ENCODE measurements at regions not wholly inside any gene's neighbourhood (a gene's known extent, or its start where the extent isn't known, plus 50 kb on each side); places are given as distances from the start of the nearest gene placed in this dataset.

- no peak overlapping the region for H3K4me3 ChIP-seq (ENCODE audit: insufficient read depth, low read length, poor library complexity, severe bottlenecking)
- TF ChIP-seq EZH2phosphoT487 (conservative IDR thresholded peaks at IDR 0.05; ENCODE audit: low read length) (no peak), CTCF (IDR thresholded peaks at IDR 0.05; ENCODE audit: insufficient read depth, low read length, poor library complexity, severe bottlenecking) (no peak)
- H3K9me3 ChIP-seq (ENCODE audit: insufficient read depth, low read length), result no peaks in the 10 kb centered on the region
- no peaks in the 10 kb centered on the region for H3K9me2 ChIP-seq (replicated peaks; ENCODE audit: insufficient read depth, low read length)
- no peak overlapping the region for H3K27ac ChIP-seq (ENCODE audit: low read depth, low read length)
- no peak overlapping the region for H3K9ac ChIP-seq (ENCODE audit: low read length)
- no peaks in the 10 kb centered on the region for H3K79me2 ChIP-seq (ENCODE audit: insufficient read depth, low read length)
- no peaks in the 10 kb centered on the region for H3K36me3 ChIP-seq (ENCODE audit: low read length)
- no peaks in the 10 kb centered on the region for H3K27me3 ChIP-seq (ENCODE audit: low read length)
- no peaks in the 10 kb centered on the region for H3F3A ChIP-seq (ENCODE audit: insufficient read depth)
- H3K4me2 ChIP-seq (ENCODE audit: low read depth, low read length, poor library complexity, severe bottlenecking), result no peak overlapping the region
- H2AFZ ChIP-seq (ENCODE audit: low read depth, low read length, severe bottlenecking), result no peak overlapping the region
- H4K20me1 ChIP-seq (ENCODE audit: low read depth, low read length), result no peaks in the 10 kb centered on the region
Observed at GRCh38 chr14:53638966-53639365, 317.7 kb downstream of the BMP4 start.

GRCh38 chr14:53634793-53635192 is 321.8 kb downstream of the BMP4 start:
- Histone ChIP-seq H3K9me3 (ENCODE audit: insufficient read depth, low read length) (no peaks in the 10 kb centered on the region), H3K27me3 (ENCODE audit: low read length) (no peaks in the 10 kb centered on the region), H3K4me2 (ENCODE audit: low read depth, low read length, poor library complexity, severe bottlenecking) (no peak overlapping the region), H2AFZ (ENCODE audit: low read depth, low read length, severe bottlenecking) (no peak overlapping the region), H3F3A (ENCODE audit: insufficient read depth) (no peaks in the 10 kb centered on the region), H3K9me2 (replicated peaks; ENCODE audit: insufficient read depth, low read length) (no peaks in the 10 kb centered on the region), H3K36me3 (ENCODE audit: low read length) (no peaks in the 10 kb centered on the region), H3K79me2 (ENCODE audit: insufficient read depth, low read length) (no peaks in the 10 kb centered on the region), H3K27ac (ENCODE audit: low read depth, low read length) (no peak overlapping the region), H3K4me3 (ENCODE audit: insufficient read depth, low read length, poor library complexity, severe bottlenecking) (no peak overlapping the region), H4K20me1 (ENCODE audit: low read depth, low read length) (no peaks in the 10 kb centered on the region), H3K9ac (ENCODE audit: low read length) (no peak overlapping the region)
- TF ChIP-seq EZH2phosphoT487 (conservative IDR thresholded peaks at IDR 0.05; ENCODE audit: low read length), result no peak

DNA sequence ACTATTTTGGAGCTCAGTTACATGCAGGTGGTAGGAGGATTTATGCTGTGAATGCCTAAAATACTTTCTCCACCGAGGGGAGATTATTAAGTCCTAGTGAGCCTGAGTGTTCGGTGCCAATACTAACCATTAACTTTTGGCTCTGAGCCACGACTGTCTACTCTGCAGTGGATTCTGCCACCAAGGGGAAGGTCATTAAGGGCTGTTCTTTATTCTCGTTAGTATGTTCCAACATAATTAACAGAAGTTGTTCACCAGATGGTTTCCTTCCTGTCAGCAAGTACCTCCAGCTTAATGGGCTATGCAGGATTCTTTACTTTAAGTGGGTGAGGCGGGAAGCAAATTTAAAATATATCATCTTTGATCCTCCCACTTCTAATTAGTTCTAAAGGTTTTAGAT is 326.3 kb downstream of the BMP4 start:
- TF ChIP-seq EZH2phosphoT487 (conservative IDR thresholded peaks at IDR 0.05; ENCODE audit: low read length), result no peak
- no peak for TF ChIP-seq CTCF (IDR thresholded peaks at IDR 0.05; ENCODE audit: insufficient read depth, low read length, poor library complexity, severe bottlenecking)
- H3K79me2 ChIP-seq (ENCODE audit: insufficient read depth, low read length), result no peaks in the 10 kb centered on the region
- no peaks in the 10 kb centered on the region for H4K20me1 ChIP-seq (ENCODE audit: low read depth, low read length)
- no peak overlapping the region for H3K9ac ChIP-seq (ENCODE audit: low read length)
- H3K9me2 ChIP-seq (replicated peaks; ENCODE audit: insufficient read depth, low read length), result no peaks in the 10 kb centered on the region
- no peak overlapping the region for H3K4me2 ChIP-seq (ENCODE audit: low read depth, low read length, poor library complexity, severe bottlenecking)
- H3K4me3 ChIP-seq (ENCODE audit: insufficient read depth, low read length, poor library complexity, severe bottlenecking), result no peak overlapping the region
- H3F3A ChIP-seq (ENCODE audit: insufficient read depth), result no peaks in the 10 kb centered on the region
- no peak overlapping the region for H2AFZ ChIP-seq (ENCODE audit: low read depth, low read length, severe bottlenecking)
- H3K27ac ChIP-seq (ENCODE audit: low read depth, low read length), result no peak overlapping the region
- H3K36me3 ChIP-seq (ENCODE audit: low read length), result no peaks in the 10 kb centered on the region
- H3K27me3 ChIP-seq (ENCODE audit: low read length), result no peaks in the 10 kb centered on the region
- no peaks in the 10 kb centered on the region for H3K9me3 ChIP-seq (ENCODE audit: insufficient read depth, low read length)

DNA sequence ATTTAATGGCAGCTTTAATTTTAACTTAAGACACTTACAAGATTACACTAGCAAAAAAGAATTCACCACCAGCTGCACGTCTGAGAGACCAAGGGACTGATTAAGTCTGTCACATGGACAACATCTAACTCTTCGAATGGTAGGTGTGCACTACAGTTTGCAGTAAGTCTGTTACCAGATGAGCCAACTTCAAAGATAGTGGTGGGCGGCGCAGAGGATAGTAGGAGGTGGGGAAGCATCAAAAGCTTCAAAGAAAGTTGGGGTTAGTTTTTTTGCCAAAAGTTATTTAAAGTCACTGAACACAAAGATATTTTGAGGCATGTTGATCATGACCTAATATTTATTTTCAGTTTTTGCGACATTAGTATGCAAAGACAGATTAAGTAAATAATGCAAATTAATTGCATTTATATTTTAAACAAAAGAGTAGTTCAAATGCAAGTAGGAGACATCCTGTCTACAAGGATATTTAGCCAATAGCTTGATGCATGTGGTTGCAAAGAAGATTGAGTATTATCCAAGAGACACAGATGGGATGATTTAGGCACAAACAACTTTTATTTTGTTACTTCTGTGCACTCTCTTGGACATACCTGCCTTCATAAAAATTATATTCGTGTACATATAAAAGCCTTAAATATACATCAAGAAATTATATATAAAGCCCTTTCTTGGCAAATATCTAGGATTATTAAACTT is 327.7 kb downstream of the BMP4 start:
- H3K9me2 ChIP-seq (replicated peaks; ENCODE audit: insufficient read depth, low read length), result no peaks in the 10 kb centered on the region
- H2AFZ ChIP-seq (ENCODE audit: low read depth, low read length, severe bottlenecking), result no peak overlapping the region
- no peaks in the 10 kb centered on the region for H3K27me3 ChIP-seq (ENCODE audit: low read length)
- H3K79me2 ChIP-seq (ENCODE audit: insufficient read depth, low read length), result no peaks in the 10 kb centered on the region
- no peaks in the 10 kb centered on the region for H3K9me3 ChIP-seq (ENCODE audit: insufficient read depth, low read length)
- no peak overlapping the region for H3K9ac ChIP-seq (ENCODE audit: low read length)
- no peaks in the 10 kb centered on the region for H4K20me1 ChIP-seq (ENCODE audit: low read depth, low read length)
- TF ChIP-seq CTCF (IDR thresholded peaks at IDR 0.05; ENCODE audit: insufficient read depth, low read length, poor library complexity, severe bottlenecking) (no peak), EZH2phosphoT487 (conservative IDR thresholded peaks at IDR 0.05; ENCODE audit: low read length) (no peak)
- no peak overlapping the region for H3K4me2 ChIP-seq (ENCODE audit: low read depth, low read length, poor library complexity, severe bottlenecking)
- no peaks in the 10 kb centered on the region for H3F3A ChIP-seq (ENCODE audit: insufficient read depth)
- H3K27ac ChIP-seq (ENCODE audit: low read depth, low read length), result no peak overlapping the region
- H3K4me3 ChIP-seq (ENCODE audit: insufficient read depth, low read length, poor library complexity, severe bottlenecking), result no peak overlapping the region
- H3K36me3 ChIP-seq (ENCODE audit: low read length), result no peaks in the 10 kb centered on the region

All from SU-DHL-6 (cell line).